ENCODE measurements at regions not wholly inside any gene's neighbourhood (a gene's known extent, or its start where the extent isn't known, plus 50 kb on each side); places are given as distances from the start of the nearest gene placed in this dataset.
"Not testable (repeated sequence)": the region's sequence is repeated elsewhere in the genome, so short reads cannot be mapped to it uniquely, and the experiment has no call there.

- no peak for DNase-seq (ENCODE audit: low read depth)
Measured at GRCh38 chr4:105050896-105051295, 95.8 kb upstream of the TET2 start.

GRCh38 chr4:105057370-105058105, 89.1 kb upstream of the TET2 start:
- no peak for DNase-seq (ENCODE audit: low read depth)

DNA sequence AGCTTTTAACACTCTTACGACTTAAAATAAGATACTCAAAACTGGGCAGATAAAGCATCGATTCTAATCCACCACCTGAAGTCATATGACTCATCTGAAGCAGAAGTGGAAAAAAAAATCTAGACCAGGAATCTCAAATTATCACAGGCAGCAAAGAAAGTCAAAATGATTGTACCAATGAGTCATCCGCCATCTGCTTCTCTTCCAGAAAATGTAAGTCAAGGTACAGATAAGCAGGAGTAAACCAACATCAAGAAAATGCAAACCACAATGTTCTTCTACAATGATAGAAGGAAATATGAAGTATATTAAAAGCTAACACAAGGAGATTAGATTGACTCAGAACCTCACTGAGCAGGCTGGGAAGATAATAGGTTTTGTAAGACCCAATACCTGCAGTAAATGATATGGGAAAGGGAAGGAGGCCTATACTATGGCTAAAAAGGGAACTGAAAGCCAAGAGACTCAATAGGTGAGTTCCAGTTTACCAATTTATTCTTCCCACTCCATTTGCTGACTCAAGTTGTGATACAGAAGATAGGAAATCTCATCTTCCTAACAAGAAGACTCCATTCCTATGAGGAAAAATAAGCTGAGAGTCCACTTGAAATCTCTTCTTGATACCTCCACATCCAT, 88.4 kb upstream of the TET2 start:
- DNase-seq (ENCODE audit: low read depth): no peak

- no peak for DNase-seq (ENCODE audit: low read depth)
Measured at GRCh38 chr4:105059337-105059736, 87.3 kb upstream of the TET2 start.

GRCh38 chr4:105060628-105061027, 86.0 kb upstream of the TET2 start:
- no peak for DNase-seq (ENCODE audit: low read depth)

DNA sequence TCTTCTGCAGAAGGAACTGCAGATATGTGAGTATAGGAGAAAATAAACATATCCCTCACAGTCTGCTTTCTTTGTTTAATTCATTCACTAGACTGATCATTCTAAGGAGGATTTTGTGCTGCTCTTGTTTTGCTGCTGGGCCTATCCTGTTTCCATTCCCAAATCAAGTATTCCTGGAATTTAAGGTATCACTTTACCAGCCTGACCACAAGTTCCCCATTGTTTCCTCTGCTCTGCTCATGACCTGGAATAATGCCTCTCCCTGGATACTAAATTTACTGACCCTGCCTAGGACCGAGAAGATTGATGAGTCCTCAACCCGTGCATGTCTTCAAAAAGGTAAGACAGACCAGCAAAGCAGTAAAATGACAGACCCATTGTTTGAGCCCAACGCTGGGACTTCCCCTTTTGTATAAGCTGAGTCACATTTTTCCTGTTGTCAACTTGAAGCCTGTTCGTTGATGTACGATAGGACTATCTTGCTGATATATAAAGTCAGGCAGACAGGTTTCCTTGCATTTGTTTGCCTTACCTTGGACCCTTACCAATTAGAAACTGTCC, 85.5 kb upstream of the TET2 start:
- DNase-seq (ENCODE audit: low read depth): no peak

DNA sequence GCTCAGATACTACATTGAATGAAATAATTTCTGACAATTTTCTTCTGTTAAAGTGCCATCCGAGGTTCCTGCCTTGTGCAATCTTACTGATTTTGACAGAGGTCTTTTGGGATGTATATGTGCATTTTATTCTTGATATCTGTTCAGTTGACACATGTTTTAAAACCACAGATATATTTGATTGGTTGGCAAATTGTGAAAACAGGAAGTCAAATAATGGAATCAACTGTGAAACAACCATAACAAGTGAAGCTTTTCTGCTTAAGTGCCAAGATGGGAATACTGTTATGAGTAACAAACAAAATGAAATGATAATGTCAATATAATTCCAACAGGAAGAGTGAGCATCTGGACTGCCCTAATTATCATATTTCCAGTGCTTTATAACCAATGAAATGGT, 84.9 kb upstream of the TET2 start:
- no peak for DNase-seq (ENCODE audit: low read depth)

GRCh38 chr4:105066401-105066800, 80.3 kb upstream of the TET2 start:
- DNase-seq (ENCODE audit: low read depth): no peak

DNA sequence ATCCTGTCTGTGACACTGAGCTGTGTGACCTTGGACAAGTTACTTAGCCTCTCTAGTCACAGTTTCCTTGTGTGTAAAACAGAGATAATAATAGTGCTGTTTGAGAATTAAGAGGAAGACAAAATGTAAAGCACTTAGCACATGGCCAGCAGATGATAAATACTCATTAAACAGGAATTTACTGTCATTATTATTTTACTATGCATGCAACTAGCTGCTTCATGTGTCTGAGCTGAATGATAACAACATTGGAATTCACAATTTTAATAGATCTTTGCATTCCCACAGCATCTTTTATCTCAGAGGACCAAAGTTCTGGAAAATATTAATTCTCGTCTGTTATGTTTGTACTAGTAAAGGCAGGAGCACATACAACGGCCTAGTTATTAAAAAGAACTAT, 79.2 kb upstream of the TET2 start:
- no peak for DNase-seq (ENCODE audit: low read depth)

DNA sequence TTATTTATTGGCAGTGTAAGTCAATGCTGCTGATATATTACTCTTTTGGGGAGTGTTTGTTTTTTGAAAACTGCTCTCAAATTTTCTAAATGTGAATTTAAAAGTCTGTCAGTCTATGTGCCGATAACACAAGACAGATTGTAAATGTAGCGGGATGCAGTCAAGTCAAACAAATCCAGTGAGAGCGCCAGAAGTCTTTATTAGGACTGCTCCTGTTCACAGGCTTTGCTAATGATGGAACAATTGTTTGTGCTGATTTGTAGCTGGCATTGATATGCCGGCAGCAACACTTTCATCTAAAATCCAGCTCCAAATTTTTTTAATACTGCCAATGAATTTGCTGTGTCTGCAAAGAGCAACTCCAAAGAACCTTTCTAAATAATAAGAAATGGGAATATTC, 78.7 kb upstream of the TET2 start:
- DNase-seq (ENCODE audit: low read depth): no peak

DNA sequence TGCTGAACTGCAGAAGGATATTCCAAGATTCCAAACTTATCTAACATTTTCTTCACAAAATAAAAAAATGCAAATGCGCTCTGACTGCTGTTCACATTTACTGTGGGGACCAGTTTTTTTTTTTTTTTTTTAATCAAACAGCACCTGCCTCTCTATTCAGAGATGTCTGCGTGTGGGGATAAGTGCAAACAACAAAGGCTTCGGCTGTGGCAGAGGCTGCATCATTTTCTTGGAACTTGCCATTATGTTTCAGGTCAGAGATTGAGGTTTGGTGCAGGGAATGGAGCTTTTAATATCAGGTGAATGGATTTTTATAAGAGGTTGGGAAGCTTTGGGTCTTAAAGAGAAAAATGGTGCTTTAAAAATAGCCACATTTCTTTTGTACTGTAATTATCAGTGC, 78.2 kb upstream of the TET2 start:
- DNase-seq (ENCODE audit: low read depth): no peak

- DNase-seq (ENCODE audit: low read depth): not testable (repeated sequence)
Measured at GRCh38 chr4:105072095-105072494, 74.6 kb upstream of the TET2 start.

- DNase-seq (ENCODE audit: low read depth): no peak
Measured at GRCh38 chr4:105074097-105074496, 72.6 kb upstream of the TET2 start.

- DNase-seq (ENCODE audit: low read depth): no peak
Measured at GRCh38 chr4:105075045-105075444, 71.6 kb upstream of the TET2 start.

- no peak for DNase-seq (ENCODE audit: low read depth)
Measured at GRCh38 chr4:105088110-105088879, 58.4 kb upstream of the TET2 start.

DNA sequence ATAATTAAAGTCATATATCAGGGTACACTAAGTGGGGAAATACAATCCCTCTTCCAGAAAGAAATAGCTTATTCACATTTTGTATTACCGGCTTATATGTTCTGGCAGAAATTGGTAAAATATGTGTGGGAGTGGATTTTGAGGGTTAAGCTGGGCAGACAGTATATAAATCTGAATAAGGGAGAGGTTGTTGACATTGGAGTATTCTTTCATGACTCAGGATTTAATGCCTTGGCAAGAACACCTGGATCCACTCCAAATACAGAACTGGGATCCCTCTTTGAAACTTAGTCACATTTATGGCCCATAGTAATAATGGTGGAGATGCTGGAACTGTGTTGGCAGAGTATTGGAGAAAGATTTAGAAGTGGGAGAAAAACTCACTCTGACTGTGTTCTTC, 54.3 kb upstream of the TET2 start:
- DNase-seq (ENCODE audit: low read depth): no peak

DNA sequence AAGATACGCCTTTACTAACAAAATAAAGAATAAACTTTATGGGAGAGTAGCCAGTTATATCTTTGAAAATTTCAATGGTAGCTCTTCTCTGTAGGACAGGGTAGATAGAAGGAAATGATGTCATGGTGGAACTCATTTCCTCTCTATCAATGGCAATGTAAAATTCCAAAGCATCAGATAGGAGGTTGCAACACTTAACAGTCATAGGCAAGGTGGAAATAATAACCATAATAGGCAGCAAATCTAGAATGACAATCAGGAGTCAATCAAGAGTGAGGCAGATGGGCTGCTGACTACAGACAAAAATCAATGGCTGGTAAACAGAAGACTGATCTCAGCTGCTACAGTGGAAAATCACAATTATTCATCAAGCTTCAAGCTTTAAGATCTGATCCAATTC, 53.9 kb upstream of the TET2 start:
- DNase-seq (ENCODE audit: low read depth): no peak

DNA sequence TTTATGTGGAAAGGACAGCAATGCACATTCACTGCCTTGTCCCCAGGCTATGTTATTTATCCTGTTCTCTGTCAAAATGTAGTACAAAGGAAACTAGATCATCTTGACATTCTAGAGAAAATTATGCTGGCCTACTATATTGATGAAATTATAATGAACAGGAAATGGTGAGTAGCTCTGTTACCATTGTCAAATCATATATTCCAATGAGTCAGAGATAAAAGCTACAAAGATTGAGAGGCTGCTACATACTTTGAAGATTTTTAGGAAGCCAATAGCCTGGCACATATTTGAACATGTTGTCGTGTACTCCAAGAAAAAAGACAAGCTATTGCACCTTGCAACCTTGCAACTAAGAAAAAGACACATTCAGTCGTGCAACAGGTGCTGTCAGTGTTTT, 52.7 kb upstream of the TET2 start:
- no peak for DNase-seq (ENCODE audit: low read depth)

Data from stimulated activated CD8-positive, alpha-beta memory T cell treated with anti-CD3 and anti-CD28 coated beads, Interleukin-7, amount 100 ng/mL, for 24 hours (primary cell).